B cell (primary cell): ENCODE measurements at regions not wholly inside any gene's neighbourhood (a gene's known extent, or its start where the extent isn't known, plus 50 kb on each side); places are given as distances from the start of the nearest gene placed in this dataset.

Source experiments
- ATAC-seq: fragments of 200-7000 bp; cut with Tn5 transposase; one replicate; pipeline ENCODE4 v1.10.0; 2021; ENCODE audit warnings: low read depth, mild to moderate bottlenecking, moderate number of reproducible peaks, moderate library complexity
- CTCF ChIA-PET: fragments of 350-600 bp; sonication (Branson Sonifier 250); formaldehyde crosslinking; loops from one replicate; lab custom pipeline; 2021; ENCODE audit warnings: antibody characterized with exemption, inconsistent platforms; lab: Charles Lee
- POLR2A ChIA-PET: fragments of 350-600 bp; sonication (Branson Sonifier 250); formaldehyde crosslinking; loops from one replicate; lab custom pipeline; 2021; ENCODE audit warnings: antibody characterized with exemption; lab: Charles Lee
- DNase-seq: peaks from one replicate; pipeline ENCODE4 v3.0.0; 2013
- H2AFZ ChIP-seq: 2 replicates; pipeline ENCODE4 v1.6.1; 2012; ENCODE audit warnings: mild to moderate bottlenecking, low read depth, low read length; ENCODE audit not compliant: insufficient read depth, poor library complexity, severe bottlenecking
- H3K27ac ChIP-seq, 2 donors: 1 replicate in 1 of 2; 2 replicates in 1 of 2; pipeline ENCODE4 v1.5.1; 2012 to 2013; ENCODE audit warnings: low read length in 2 of 2, mild to moderate bottlenecking in 2 of 2, moderate library complexity in 1 of 2
- H3K27me3 ChIP-seq, 4 experiments: fragments of 200-600 bp in 1 of 4; sonication (generic) in 1 of 4; replicated peaks in 1 of 4; 1 replicate in 2 of 4; 2 replicates in 2 of 4; pipeline versions ENCODE4 v1.6.1 to v1.7.0; 2013 to 2016; ENCODE audit warnings: low read length in 3 of 4, mild to moderate bottlenecking in 2 of 4, mixed read lengths in 1 of 4, moderate library complexity in 1 of 4; ENCODE audit not compliant: insufficient read depth in 4 of 4, control insufficient read depth in 3 of 4; ENCODE audit errors: control extremely low read depth in 1 of 4
- H3K36me3 ChIP-seq, 2 experiments: replicated peaks in 1 of 2; 1 replicate in 1 of 2; 2 replicates in 1 of 2; pipeline versions ENCODE4 v1.6.1 to v1.7.1; 2013; ENCODE audit warnings: low read length in 1 of 2; ENCODE audit not compliant: insufficient read depth in 2 of 2, control insufficient read depth in 1 of 2; ENCODE audit errors: control extremely low read depth in 1 of 2, extremely low read depth in 1 of 2
- H3K4me1 ChIP-seq, 2 donors: fragments of 200-600 bp in 1 of 2; sonication (generic) in 1 of 2; 1 replicate in 1 of 2; 2 replicates in 1 of 2; pipeline versions ENCODE4 v1.5.1 to v1.6.1; 2013 to 2017; ENCODE audit warnings: low read length in 2 of 2; ENCODE audit not compliant: control insufficient read depth in 2 of 2, insufficient read depth in 2 of 2
- H3K4me2 ChIP-seq: replicated peaks from 2 replicates; pipeline ENCODE3; 2012; ENCODE audit warnings: mild to moderate bottlenecking, low read depth, low read length; ENCODE audit not compliant: poor library complexity, severe bottlenecking
- H3K4me3 ChIP-seq, 5 experiments: fragments of 200-600 bp in 1 of 5; sonication (generic) in 1 of 5; 1 replicate in 3 of 5; 2 replicates in 2 of 5; pipeline versions ENCODE4 v1.5.1 to v1.7.0; 2011 to 2016; ENCODE audit warnings: low read length in 4 of 5, mild to moderate bottlenecking in 4 of 5, low read depth in 2 of 5, control low read depth in 1 of 5, moderate library complexity in 1 of 5; ENCODE audit not compliant: insufficient read depth in 1 of 5; ENCODE audit errors: control extremely low read depth in 1 of 5, extremely low read depth in 1 of 5
- H3K79me2 ChIP-seq: fragments of 200-600 bp; sonication (generic); one replicate; pipeline ENCODE4 v1.6.0; 2016; ENCODE audit warnings: low read length; ENCODE audit not compliant: control insufficient read depth, insufficient read depth
- H3K9ac ChIP-seq: fragments of 200-600 bp; sonication (generic); 2 replicates; pipeline ENCODE4 v1.6.1; 2017; ENCODE audit warnings: mild to moderate bottlenecking, low read length, moderate library complexity
- H3K9me3 ChIP-seq, 3 donors: one replicate each; pipeline versions ENCODE4 v1.6.1 to v1.7.1; 2013; ENCODE audit warnings: low read length in 2 of 3; ENCODE audit not compliant: control insufficient read depth in 2 of 3, insufficient read depth in 1 of 3; ENCODE audit errors: control extremely low read depth in 1 of 3
- H4K20me1 ChIP-seq: 2 replicates; pipeline ENCODE4 v1.6.0; 2012; ENCODE audit warnings: mild to moderate bottlenecking, low read length; ENCODE audit not compliant: insufficient read depth, control insufficient read depth, poor library complexity, severe bottlenecking
- H3K27ac Mint-ChIP-seq: one replicate; pipeline ENCODE4 v1.8.0; 2021; ENCODE audit warnings: mixed read lengths
- H3K27me3 Mint-ChIP-seq: one replicate; pipeline ENCODE4 v1.8.0; 2021; ENCODE audit warnings: mixed read lengths
- H3K4me1 Mint-ChIP-seq: one replicate; pipeline ENCODE4 v1.8.0; 2021; ENCODE audit warnings: mixed read lengths
- H3K4me3 Mint-ChIP-seq: one replicate; pipeline ENCODE4 v1.8.0; 2021; ENCODE audit warnings: mixed read lengths
- H3K9me3 Mint-ChIP-seq: one replicate; pipeline ENCODE4 v1.8.0; 2022; ENCODE audit warnings: mixed read lengths; ENCODE audit not compliant: insufficient read depth
- CTCF ChIP-seq: fragments of 200-600 bp; IDR thresholded peaks from one replicate; pipeline ENCODE4 v1.8.0; 2022; ENCODE audit warnings: antibody characterized with exemption, mild to moderate bottlenecking
- EZH2 ChIP-seq: IDR thresholded peaks from 2 replicates; pipeline ENCODE4 v1.6.1; 2012; ENCODE audit warnings: borderline replicate concordance, low read depth, mild to moderate bottlenecking, moderate library complexity, low read length; ENCODE audit not compliant: insufficient read depth, poor library complexity, severe bottlenecking
- WGBS: methylation state at CpG from one replicate; pipeline ENCODE4 v1.1.5; 2013; ENCODE audit warnings: missing lambda C conversion rate; ENCODE audit not compliant: insufficient coverage; 5-methylcytosine and 5-hydroxymethylcytosine counted together
- intact Hi-C: fragments of 100-400 bp; cut with micrococcal nuclease; formaldehyde crosslinking; loops from one replicate; pipeline ENCODE4 v1.10.0; 2022

GRCh38 chr20:6708010-6708409 is 59.5 kb upstream of the BMP2 start:
- no peaks in the 10 kb centered on the region for H3K9me3 Mint-ChIP-seq
- intact Hi-C loops, result no loop called here
- no peaks in the 10 kb centered on the region for H3K4me1 Mint-ChIP-seq
- ATAC-seq (no peak), DNase-seq (no peak)
- no peak overlapping the region for H3K4me3 ChIP-seq
- no peaks in the 10 kb centered on the region for H3K27me3 Mint-ChIP-seq
- no peak for TF ChIP-seq EZH2
- TF ChIP-seq CTCF, result no peak
- no peaks in the 10 kb centered on the region for H3K4me1 ChIP-seq
- H3K9ac ChIP-seq, result no peak overlapping the region
- no peaks in the 10 kb centered on the region for H3K27me3 ChIP-seq
- H3K27ac Mint-ChIP-seq, result no peak overlapping the region
- 89% methylated on average over 1 of the region's 1 CpG for WGBS
- H4K20me1 ChIP-seq, result no peaks in the 10 kb centered on the region
- no peak overlapping the region for H3K4me2 ChIP-seq
- H3K9me3 ChIP-seq, result no peaks in the 10 kb centered on the region
- ChIA-PET POLR2A (no interaction called here), CTCF (no interaction called here)
- no peak overlapping the region for H3K4me3 Mint-ChIP-seq
- no peaks in the 10 kb centered on the region for H3K36me3 ChIP-seq
- no peak overlapping the region for H3K27ac ChIP-seq
- no peak overlapping the region for H2AFZ ChIP-seq
- no peaks in the 10 kb centered on the region for H3K79me2 ChIP-seq

- no peaks in the 10 kb centered on the region for H4K20me1 ChIP-seq
- no peaks in the 10 kb centered on the region for H3K9me3 Mint-ChIP-seq
- intact Hi-C loops, result no loop called here
These were observed 60.1 kb upstream of the BMP2 start for GRCh38 chr20:6707321-6707831.

More at GRCh38 chr20:6707321-6707831, 60.1 kb upstream of the BMP2 start:
- no peak for ATAC-seq
- no peak for DNase-seq
- no peaks in the 10 kb centered on the region for H3K4me1 Mint-ChIP-seq
- no peak overlapping the region for H3K4me3 Mint-ChIP-seq
- no peak overlapping the region for H3K27ac Mint-ChIP-seq
- Histone ChIP-seq H3K4me1 (no peaks in the 10 kb centered on the region), H3K9me3 (no peaks in the 10 kb centered on the region), H2AFZ (no peak overlapping the region), H3K4me3 (no peak overlapping the region), H3K27ac (no peak overlapping the region), H3K9ac (no peak overlapping the region), H3K79me2 (no peaks in the 10 kb centered on the region), H3K36me3 (no peaks in the 10 kb centered on the region), H3K27me3 (no peaks in the 10 kb centered on the region), H3K4me2 (no peak overlapping the region)
- ChIA-PET POLR2A (no interaction called here), CTCF (no interaction called here)
- TF ChIP-seq CTCF (no peak), EZH2 (no peak)
- H3K27me3 Mint-ChIP-seq, result no peaks in the 10 kb centered on the region
- 65% methylated on average over 4 of the region's 7 CpGs for WGBS
